ENCODE measurements at regions not wholly inside any gene's neighbourhood (a gene's known extent, or its start where the extent isn't known, plus 50 kb on each side); places are given as distances from the start of the nearest gene placed in this dataset.
A peak's percentile ranks its signal among the peaks of the same experiment; 100 is the strongest.
"Not testable (repeated sequence)": the region's sequence is repeated elsewhere in the genome, so short reads cannot be mapped to it uniquely, and the experiment has no call there.

DNA sequence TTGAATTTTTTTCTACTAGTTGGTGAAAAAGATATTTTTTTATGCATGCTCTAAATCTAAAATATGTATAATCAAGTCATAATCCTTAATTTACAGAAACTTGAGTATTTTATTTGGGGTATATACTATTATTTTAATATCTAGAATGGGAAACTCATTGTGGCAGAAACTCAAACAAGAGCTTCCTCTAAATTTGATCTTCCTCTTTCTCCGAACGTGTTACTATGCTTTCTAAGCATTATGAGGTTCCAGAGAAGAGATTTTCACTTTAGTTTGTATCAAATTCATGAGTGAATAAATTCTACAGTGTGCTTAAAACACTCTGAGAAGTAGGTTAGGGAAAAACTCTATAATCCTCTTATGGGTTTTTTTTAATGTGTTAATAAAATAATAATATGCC is 173.1 kb downstream of the POTEB3 start:
- TF ChIP-seq EZH2phosphoT487 (IDR thresholded peaks at IDR 0.05; ENCODE audit: borderline replicate concordance, low read length): no peak
- TF ChIP-seq, protein P1, sequence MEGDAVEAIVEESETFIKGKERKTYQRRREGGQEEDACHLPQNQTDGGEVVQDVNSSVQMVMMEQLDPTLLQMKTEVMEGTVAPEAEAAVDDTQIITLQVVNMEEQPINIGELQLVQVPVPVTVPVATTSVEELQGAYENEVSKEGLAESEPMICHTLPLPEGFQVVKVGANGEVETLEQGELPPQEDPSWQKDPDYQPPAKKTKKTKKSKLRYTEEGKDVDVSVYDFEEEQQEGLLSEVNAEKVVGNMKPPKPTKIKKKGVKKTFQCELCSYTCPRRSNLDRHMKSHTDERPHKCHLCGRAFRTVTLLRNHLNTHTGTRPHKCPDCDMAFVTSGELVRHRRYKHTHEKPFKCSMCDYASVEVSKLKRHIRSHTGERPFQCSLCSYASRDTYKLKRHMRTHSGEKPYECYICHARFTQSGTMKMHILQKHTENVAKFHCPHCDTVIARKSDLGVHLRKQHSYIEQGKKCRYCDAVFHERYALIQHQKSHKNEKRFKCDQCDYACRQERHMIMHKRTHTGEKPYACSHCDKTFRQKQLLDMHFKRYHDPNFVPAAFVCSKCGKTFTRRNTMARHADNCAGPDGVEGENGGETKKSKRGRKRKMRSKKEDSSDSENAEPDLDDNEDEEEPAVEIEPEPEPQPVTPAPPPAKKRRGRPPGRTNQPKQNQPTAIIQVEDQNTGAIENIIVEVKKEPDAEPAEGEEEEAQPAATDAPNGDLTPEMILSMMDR (conservative IDR thresholded peaks at IDR 0.05; ENCODE audit: low read depth, low read length): no peak
- TF ChIP-seq EZH2 (IDR thresholded peaks at IDR 0.05; ENCODE audit: low read length, unreplicated experiment): no peak
- Histone ChIP-seq H3K27me3 (ENCODE audit: low read length) (no peaks in the 10 kb centered on the region), H3K9ac (ENCODE audit: low read length) (no peak overlapping the region), H3K36me3 (ENCODE audit: low read depth, low read length) (no peaks in the 10 kb centered on the region), H3K4me1 (ENCODE audit: insufficient read depth, low read length) (peaks cover 10% of the 10 kb centered on the region), H3K79me2 (ENCODE audit: low read length) (no peaks in the 10 kb centered on the region), H3K4me3 (ENCODE audit: low read length) (no peak overlapping the region), H3K4me2 (ENCODE audit: low read length) (no peak overlapping the region), H4K20me1 (ENCODE audit: low read length) (no peaks in the 10 kb centered on the region), H2AFZ (ENCODE audit: low read length) (no peak overlapping the region), H3K9me2 (replicated peaks; ENCODE audit: low read length) (no peaks in the 10 kb centered on the region), H3K9me3 (ENCODE audit: low read length) (0 out of 2 replicates have a peak, but pooled peaks cover 10% of the 10 kb centered on the region), H3K27ac (ENCODE audit: low read length) (no peak overlapping the region), H3F3A (ENCODE audit: low read length, unreplicated experiment) (peaks cover 6% of the 10 kb centered on the region)
- intact Hi-C loops (cut with micrococcal nuclease): no loop called here
- DNase-seq (peak; percentile 1), ATAC-seq (no peak)
- no TSS peak for BruUV-seq (replicated peaks)
- CTCF ChIA-PET: interaction anchor here (0.7 kb wide), 1 partner anchor 9 kb away, joined by 6 read pairs; no protein-coding TSS in a partner anchor
- POLR2A ChIA-PET (ENCODE audit: unreplicated experiment): no interaction called here

DNA sequence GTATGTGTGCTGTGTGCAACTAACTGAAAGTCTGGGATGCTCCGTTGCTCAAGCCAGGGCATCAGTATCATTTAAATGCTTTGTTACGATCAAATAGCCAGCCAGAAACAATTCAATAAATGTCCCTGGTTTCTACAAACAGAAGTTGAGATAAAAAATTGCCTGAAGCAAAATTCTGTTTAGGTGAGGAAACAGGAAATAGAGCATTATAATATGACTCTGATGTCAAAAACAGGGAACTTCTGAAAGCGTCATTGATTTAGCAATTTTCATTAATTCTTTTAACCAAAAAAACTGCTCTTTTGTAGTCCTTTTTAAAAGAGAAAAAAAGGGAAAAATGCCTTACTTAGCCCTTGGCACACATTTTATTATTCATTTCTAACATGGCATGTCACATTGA is 174.7 kb downstream of the POTEB3 start:
- peak; percentile 23 for DNase-seq
- POLR2A ChIA-PET (ENCODE audit: unreplicated experiment); H3K9ac ChIP-seq (ENCODE audit: low read length); H2AFZ ChIP-seq (ENCODE audit: low read length); H3K4me2 ChIP-seq (ENCODE audit: low read length); BruUV-seq (replicated peaks); H3K27ac ChIP-seq (ENCODE audit: low read length); H3K9me2 ChIP-seq (replicated peaks; ENCODE audit: low read length); H4K20me1 ChIP-seq (ENCODE audit: low read length); CTCF ChIA-PET; H3K79me2 ChIP-seq (ENCODE audit: low read length); H3K4me3 ChIP-seq (ENCODE audit: low read length); intact Hi-C loops (cut with micrococcal nuclease); H3K27me3 ChIP-seq (ENCODE audit: low read length); H3K36me3 ChIP-seq (ENCODE audit: low read depth, low read length); H3K4me1 ChIP-seq (ENCODE audit: insufficient read depth, low read length); H3F3A ChIP-seq (ENCODE audit: low read length, unreplicated experiment); ATAC-seq: not testable (repeated sequence)
- peaks cover 10% of the 10 kb centered on the region; the same call in 1 of the 2 replicates for H3K9me3 ChIP-seq (ENCODE audit: low read length)

DNA sequence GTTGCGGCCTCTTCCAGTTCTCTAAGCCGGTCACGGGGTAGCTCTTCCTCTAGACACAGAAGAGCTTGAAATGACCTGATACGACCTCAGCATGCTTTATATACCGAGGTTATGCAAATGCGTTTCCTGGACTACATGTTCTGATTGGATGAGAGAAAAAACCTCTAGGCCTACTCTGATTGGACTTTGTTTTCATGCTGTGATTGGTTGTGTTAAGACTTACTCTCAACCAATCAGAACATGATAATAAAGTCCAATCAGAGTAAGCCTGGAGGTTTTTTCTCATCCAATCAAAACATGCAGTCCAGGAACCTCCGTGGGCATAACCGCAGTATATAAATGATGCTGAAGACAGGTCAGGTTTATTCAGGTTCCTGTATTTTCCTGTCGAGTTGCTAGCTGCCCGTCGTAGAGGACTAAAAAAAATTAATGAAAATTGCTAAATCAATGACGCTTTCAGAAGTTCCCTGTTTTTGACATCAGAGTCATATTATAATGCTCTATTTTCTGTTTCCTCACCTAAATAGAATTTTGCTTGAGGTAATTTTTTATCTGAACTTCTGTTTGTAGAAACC is 177.4 kb downstream of the POTEB3 start:
- DNase-seq: peak; percentile 1
- ChIA-PET POLR2A (ENCODE audit: unreplicated experiment) (no interaction called here), CTCF (interaction anchor here (0.5 kb wide), 1 partner anchor 604 kb away, joined by 4 read pairs; no protein-coding TSS in a partner anchor)
- H3K4me1 ChIP-seq (ENCODE audit: insufficient read depth, low read length): no peaks in the 10 kb centered on the region
- peaks cover 9% of the 10 kb centered on the region; the same call in 1 of the 2 replicates for H3K9me3 ChIP-seq (ENCODE audit: low read length)
- H3K27me3 ChIP-seq (ENCODE audit: low read length): peaks cover 13% of the 10 kb centered on the region; the same call in 1 of the 2 replicates
- no peak overlapping the region for H2AFZ ChIP-seq (ENCODE audit: low read length)
- no peaks in the 10 kb centered on the region for H3K9me2 ChIP-seq (replicated peaks; ENCODE audit: low read length)
- no TSS peak for BruUV-seq (replicated peaks)
- H3F3A ChIP-seq (ENCODE audit: low read length, unreplicated experiment): no peaks in the 10 kb centered on the region
- no peaks in the 10 kb centered on the region for H3K36me3 ChIP-seq (ENCODE audit: low read depth, low read length)
- H4K20me1 ChIP-seq (ENCODE audit: low read length): no peaks in the 10 kb centered on the region
- no peak for ATAC-seq
- H3K4me2 ChIP-seq (ENCODE audit: low read length): no peak overlapping the region
- H3K4me3 ChIP-seq (ENCODE audit: low read length): no peak overlapping the region
- no peak overlapping the region for H3K9ac ChIP-seq (ENCODE audit: low read length)
- TF ChIP-seq, protein P1 (conservative IDR thresholded peaks at IDR 0.05; ENCODE audit: low read depth, low read length): no peak
- TF ChIP-seq EZH2phosphoT487 (IDR thresholded peaks at IDR 0.05; ENCODE audit: borderline replicate concordance, low read length) (no peak), EZH2 (IDR thresholded peaks at IDR 0.05; ENCODE audit: low read length, unreplicated experiment) (no peak)
- no peaks in the 10 kb centered on the region for H3K79me2 ChIP-seq (ENCODE audit: low read length)
- intact Hi-C loops (cut with micrococcal nuclease): no loop called here
- H3K27ac ChIP-seq (ENCODE audit: low read length): no peak overlapping the region
